Transverse colon (tissue), 4 donors: ENCODE measurements at regions not wholly inside any gene's neighbourhood (a gene's known extent, or its start where the extent isn't known, plus 50 kb on each side); places are given as distances from the start of the nearest gene placed in this dataset.

Source experiments
- DNase-seq: peaks from one replicate; pipeline ENCODE4 v3.0.0-alpha.2; 2019
- H3K27ac ChIP-seq, 4 donors: fragments of 200-600 bp; sonication (generic); 2 replicates each; pipeline ENCODE4 v1.5.1; 2016 to 2018; ENCODE audit warnings: inconsistent platforms in 4 of 4
- H3K27me3 ChIP-seq: fragments of 200-600 bp; sonication (generic); 2 replicates; pipeline ENCODE4 v1.5.1; 2017; ENCODE audit warnings: inconsistent platforms
- H3K36me3 ChIP-seq, 4 donors: fragments of 200-600 bp; sonication (generic); 2 replicates each; pipeline ENCODE4 v1.5.1; 2017 to 2019; ENCODE audit warnings: inconsistent platforms in 4 of 4
- H3K4me1 ChIP-seq, 4 donors: fragments of 200-600 bp; sonication (generic); 2 replicates each; pipeline ENCODE4 v1.5.1; 2017 to 2020; ENCODE audit warnings: inconsistent platforms in 4 of 4
- H3K4me3 ChIP-seq, 4 donors: fragments of 200-600 bp; sonication (generic); 1 replicate in 1 of 4; 2 replicates in 3 of 4; pipeline versions ENCODE4 v1.5.1 to v1.6.1; 2017 to 2019; ENCODE audit warnings: inconsistent platforms in 4 of 4
- H3K9me3 ChIP-seq, 2 donors: fragments of 200-600 bp; sonication (generic); 2 replicates each; pipeline ENCODE4 v1.5.1; 2017 to 2019; ENCODE audit warnings: inconsistent platforms in 2 of 2
- CTCF ChIP-seq, 5 experiments: fragments of 200-600 bp in 3 of 5; fragments of 450-650 bp in 2 of 5; sonication (generic) in 3 of 5; IDR thresholded peaks; 1 replicate in 2 of 5; 2 replicates in 3 of 5; pipeline ENCODE4 v1.5.1; 2016 to 2017; ENCODE audit warnings: antibody characterized with exemption in 5 of 5, inconsistent platforms in 3 of 5, mild to moderate bottlenecking in 2 of 5, moderate library complexity in 1 of 5
- EP300 ChIP-seq: sonication (generic); formaldehyde crosslinking; IDR thresholded peaks from one replicate; pipeline ENCODE4 v1.6.1; 2017; ENCODE audit warnings: antibody characterized with exemption, low read depth
- POLR2A ChIP-seq: fragments of 450-650 bp; IDR thresholded peaks from one replicate; pipeline ENCODE4 v1.6.1; 2016; ENCODE audit warnings: antibody characterized with exemption, mild to moderate bottlenecking, moderate library complexity
- POLR2AphosphoS5 ChIP-seq, 3 donors: sonication (generic); formaldehyde crosslinking; IDR thresholded peaks; one replicate each; pipeline ENCODE4 v1.6.1; 2016; ENCODE audit warnings: antibody characterized with exemption in 3 of 3
- WGBS, 2 donors: methylation state at CpG; one replicate each; pipeline ENCODE4 v1.1.5; 2018; ENCODE audit warnings: low coverage in 1 of 2; 5-methylcytosine and 5-hydroxymethylcytosine counted together
- in situ Hi-C, 4 donors: fragments of 200-750 bp; cut with MboI; loops; one replicate each; pipeline versions ENCODE4 v1.15.0 to v1.15.1; 2017; ENCODE audit warnings: low sequenced_read_pairs in 3 of 4, low pct_ligation_motif_present in 1 of 4, low pct_unique_long_range_greater_than_20kb in 1 of 4
- intact Hi-C: fragments of 100-400 bp; cut with DNase I; formaldehyde crosslinking; loops from one replicate; pipeline ENCODE4 v1.15.1; 2023; ENCODE audit warnings: low total_unique reads

- WGBS, 2 donors = 82 to 93% methylated on average over 5 to 7 of the region's 7 CpGs
- Histone ChIP-seq H3K27me3 (no peaks in the 10 kb centered on the region), H3K9me3 (no peaks in the 10 kb centered on the region), H3K27ac (no peak overlapping the region), H3K36me3 (no peaks in the 10 kb centered on the region), H3K4me1 (peaks cover 0 to 7% (median 0%) of the 10 kb centered on the region in 4 donors), H3K4me3 (no peak overlapping the region)
- in situ Hi-C loops = no loop called here
- intact Hi-C loops = loop anchor here (5.0 kb wide), 1 partner anchor 503 kb away; no protein-coding TSS in a partner anchor
- no peak for DNase-seq
- TF ChIP-seq EP300 = no peak
- no peak for TF ChIP-seq POLR2AphosphoS5 (IDR thresholded peaks at IDR 0.05)
- no peak for TF ChIP-seq POLR2A
- TF ChIP-seq CTCF (IDR thresholded peaks at IDR 0.05) = no peak
These were observed 345.7 kb upstream of the RUNX1 start for GRCh38 chr21:35394634-35395369.

- in situ Hi-C loops = no loop called here
- Histone ChIP-seq H3K36me3 (no peaks in the 10 kb centered on the region), H3K9me3 (no peaks in the 10 kb centered on the region), H3K4me1 (peaks cover 0 to 7% (median 0%) of the 10 kb centered on the region in 4 donors), H3K27me3 (no peaks in the 10 kb centered on the region), H3K27ac (no peak overlapping the region), H3K4me3 (no peak overlapping the region)
- DNase-seq = no peak
- TF ChIP-seq POLR2AphosphoS5 (IDR thresholded peaks at IDR 0.05) (no peak), POLR2A (no peak), CTCF (IDR thresholded peaks at IDR 0.05) (no peak), EP300 (no peak)
- intact Hi-C loops = no loop called here
- WGBS, 2 donors = 88% methylated on average over 1 of the region's 1 CpG; no CpG with 5 or more reads in 1 of the 2 donors
These were observed 344.9 kb upstream of the RUNX1 start for GRCh38 chr21:35394049-35394448.

GRCh38 chr21:35390013-35390776 is 341.1 kb upstream of the RUNX1 start:
- H3K4me1 ChIP-seq = no peaks in the 10 kb centered on the region
- DNase-seq = no peak
- no peak overlapping the region for H3K4me3 ChIP-seq
- TF ChIP-seq EP300 = no peak
- TF ChIP-seq CTCF (IDR thresholded peaks at IDR 0.05) = no peak
- no peak for TF ChIP-seq POLR2AphosphoS5 (IDR thresholded peaks at IDR 0.05)
- TF ChIP-seq POLR2A = no peak
- H3K36me3 ChIP-seq = no peaks in the 10 kb centered on the region
- in situ Hi-C loops = no loop called here
- no peak overlapping the region for H3K27ac ChIP-seq
- no peaks in the 10 kb centered on the region for H3K9me3 ChIP-seq
- intact Hi-C loops = no loop called here
- no peaks in the 10 kb centered on the region for H3K27me3 ChIP-seq
- WGBS, 2 donors = 40 to 79% methylated on average over 1 to 5 of the region's 5 CpGs

- no peaks in the 10 kb centered on the region for H3K27me3 ChIP-seq
- no peak for DNase-seq
- no peaks in the 10 kb centered on the region for H3K4me1 ChIP-seq
- intact Hi-C loops = no loop called here
- H3K4me3 ChIP-seq = no peak overlapping the region
- 73 to 85% methylated on average over 2 to 4 of the region's 4 CpGs for WGBS, 2 donors
- no peak overlapping the region for H3K27ac ChIP-seq
- no peaks in the 10 kb centered on the region for H3K9me3 ChIP-seq
- no peak for TF ChIP-seq POLR2A
- TF ChIP-seq CTCF (IDR thresholded peaks at IDR 0.05) = no peak
- TF ChIP-seq POLR2AphosphoS5 (IDR thresholded peaks at IDR 0.05) = no peak
- no peak for TF ChIP-seq EP300
- no peaks in the 10 kb centered on the region for H3K36me3 ChIP-seq
- in situ Hi-C loops = no loop called here
These were observed 337.5 kb upstream of the RUNX1 start for GRCh38 chr21:35386491-35387079.
